ENCODE measurements at regions not wholly inside any gene's neighbourhood (a gene's known extent, or its start where the extent isn't known, plus 50 kb on each side); places are given as distances from the start of the nearest gene placed in this dataset.

GRCh38 chr9:113794721-113795120, 81.4 kb upstream of the ZNF618 start:
- no peaks in the 10 kb centered on the region for H3K36me3 ChIP-seq (ENCODE audit: insufficient read depth, low read length)
- H3K9ac ChIP-seq (ENCODE audit: low read length), result no peak overlapping the region
- H3F3A ChIP-seq (ENCODE audit: insufficient read depth, low read length, poor library complexity, severe bottlenecking), result no peaks in the 10 kb centered on the region
- H3K9me3 ChIP-seq (ENCODE audit: low read length), result no peaks in the 10 kb centered on the region
- H3K27ac ChIP-seq (ENCODE audit: low read length), result no peak overlapping the region
- H3K27me3 ChIP-seq (ENCODE audit: insufficient read depth, low read depth, low read length), result no peaks in the 10 kb centered on the region
- no peaks in the 10 kb centered on the region for H3K9me2 ChIP-seq (ENCODE audit: insufficient read depth, low read length)
- no peaks in the 10 kb centered on the region for H3K79me2 ChIP-seq (replicated peaks; ENCODE audit: insufficient read depth, low read length)
- H3K4me3 ChIP-seq (ENCODE audit: low read length), result no peak overlapping the region
- TF ChIP-seq EP300 (conservative IDR thresholded peaks at IDR 0.05; ENCODE audit: poor library complexity, severe bottlenecking) (no peak), POLR2AphosphoS5 (IDR thresholded peaks at IDR 0.05) (no peak), MXI1 (conservative IDR thresholded peaks at IDR 0.05; ENCODE audit: poor library complexity, severe bottlenecking) (no peak), EZH2 (IDR thresholded peaks at IDR 0.05; ENCODE audit: borderline replicate concordance, insufficient read depth, low read length, poor library complexity, severe bottlenecking) (no peak)
- no peaks in the 10 kb centered on the region for H4K20me1 ChIP-seq (ENCODE audit: insufficient read depth)
- H3K4me2 ChIP-seq (ENCODE audit: low read length), result no peak overlapping the region
- no peak overlapping the region for H2AFZ ChIP-seq (ENCODE audit: low read depth, low read length)

DNA sequence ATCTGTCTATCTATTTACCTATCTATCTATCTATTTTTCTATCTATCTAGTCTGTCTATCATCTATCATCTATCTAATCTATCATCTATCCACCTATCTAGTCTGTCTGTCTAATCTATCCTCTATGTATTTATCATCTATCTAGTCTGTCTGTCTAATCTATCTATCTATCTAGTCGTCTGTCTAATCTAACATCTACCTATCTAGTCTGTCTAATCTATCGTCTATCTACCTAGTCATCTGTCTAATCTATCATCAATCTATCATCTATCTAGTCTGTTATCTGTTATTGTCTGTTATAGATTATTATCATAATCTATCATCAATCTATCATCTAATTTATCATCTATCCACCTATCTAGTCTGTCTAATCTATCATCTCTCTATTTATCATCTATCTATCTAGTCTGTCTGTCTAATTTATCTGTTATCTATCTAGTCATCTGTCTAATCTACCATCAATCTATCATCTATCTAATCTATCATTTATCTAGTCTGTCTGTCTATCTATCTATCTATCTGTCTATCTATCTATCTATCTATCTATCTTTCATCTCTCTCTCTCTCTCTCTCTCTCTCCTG, 80.2 kb upstream of the ZNF618 start:
- H3K9me2 ChIP-seq (ENCODE audit: insufficient read depth, low read length), result no peaks in the 10 kb centered on the region
- H3K36me3 ChIP-seq (ENCODE audit: insufficient read depth, low read length), result no peaks in the 10 kb centered on the region
- H3K27me3 ChIP-seq (ENCODE audit: insufficient read depth, low read depth, low read length), result no peaks in the 10 kb centered on the region
- no peak overlapping the region for H3K4me2 ChIP-seq (ENCODE audit: low read length)
- no peaks in the 10 kb centered on the region for H3K79me2 ChIP-seq (replicated peaks; ENCODE audit: insufficient read depth, low read length)
- TF ChIP-seq EP300 (conservative IDR thresholded peaks at IDR 0.05; ENCODE audit: poor library complexity, severe bottlenecking) (no peak), SMC3 (conservative IDR thresholded peaks at IDR 0.05; ENCODE audit: poor library complexity) (no peak), POLR2AphosphoS5 (IDR thresholded peaks at IDR 0.05) (no peak), MXI1 (conservative IDR thresholded peaks at IDR 0.05; ENCODE audit: poor library complexity, severe bottlenecking) (no peak), CTCF (IDR thresholded peaks at IDR 0.05; ENCODE audit: poor library complexity, severe bottlenecking) (no peak), EZH2 (IDR thresholded peaks at IDR 0.05; ENCODE audit: borderline replicate concordance, insufficient read depth, low read length, poor library complexity, severe bottlenecking) (no peak), RAD21 (conservative IDR thresholded peaks at IDR 0.05) (no peak), TAF1 (IDR thresholded peaks at IDR 0.05; ENCODE audit: low read depth) (no peak)
- TF ChIP-seq, protein P1, sequence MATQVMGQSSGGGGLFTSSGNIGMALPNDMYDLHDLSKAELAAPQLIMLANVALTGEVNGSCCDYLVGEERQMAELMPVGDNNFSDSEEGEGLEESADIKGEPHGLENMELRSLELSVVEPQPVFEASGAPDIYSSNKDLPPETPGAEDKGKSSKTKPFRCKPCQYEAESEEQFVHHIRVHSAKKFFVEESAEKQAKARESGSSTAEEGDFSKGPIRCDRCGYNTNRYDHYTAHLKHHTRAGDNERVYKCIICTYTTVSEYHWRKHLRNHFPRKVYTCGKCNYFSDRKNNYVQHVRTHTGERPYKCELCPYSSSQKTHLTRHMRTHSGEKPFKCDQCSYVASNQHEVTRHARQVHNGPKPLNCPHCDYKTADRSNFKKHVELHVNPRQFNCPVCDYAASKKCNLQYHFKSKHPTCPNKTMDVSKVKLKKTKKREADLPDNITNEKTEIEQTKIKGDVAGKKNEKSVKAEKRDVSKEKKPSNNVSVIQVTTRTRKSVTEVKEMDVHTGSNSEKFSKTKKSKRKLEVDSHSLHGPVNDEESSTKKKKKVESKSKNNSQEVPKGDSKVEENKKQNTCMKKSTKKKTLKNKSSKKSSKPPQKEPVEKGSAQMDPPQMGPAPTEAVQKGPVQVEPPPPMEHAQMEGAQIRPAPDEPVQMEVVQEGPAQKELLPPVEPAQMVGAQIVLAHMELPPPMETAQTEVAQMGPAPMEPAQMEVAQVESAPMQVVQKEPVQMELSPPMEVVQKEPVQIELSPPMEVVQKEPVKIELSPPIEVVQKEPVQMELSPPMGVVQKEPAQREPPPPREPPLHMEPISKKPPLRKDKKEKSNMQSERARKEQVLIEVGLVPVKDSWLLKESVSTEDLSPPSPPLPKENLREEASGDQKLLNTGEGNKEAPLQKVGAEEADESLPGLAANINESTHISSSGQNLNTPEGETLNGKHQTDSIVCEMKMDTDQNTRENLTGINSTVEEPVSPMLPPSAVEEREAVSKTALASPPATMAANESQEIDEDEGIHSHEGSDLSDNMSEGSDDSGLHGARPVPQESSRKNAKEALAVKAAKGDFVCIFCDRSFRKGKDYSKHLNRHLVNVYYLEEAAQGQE (IDR thresholded peaks at IDR 0.05; ENCODE audit: borderline replicate concordance), result no peak
- no peaks in the 10 kb centered on the region for H4K20me1 ChIP-seq (ENCODE audit: insufficient read depth)
- H3K9ac ChIP-seq (ENCODE audit: low read length), result no peak overlapping the region
- no peak overlapping the region for H3K4me3 ChIP-seq (ENCODE audit: low read length)
- H3K9me3 ChIP-seq (ENCODE audit: low read length), result no peaks in the 10 kb centered on the region
- H2AFZ ChIP-seq (ENCODE audit: low read depth, low read length), result no peak overlapping the region
- H3K27ac ChIP-seq (ENCODE audit: low read length), result no peak overlapping the region
- H3F3A ChIP-seq (ENCODE audit: insufficient read depth, low read length, poor library complexity, severe bottlenecking), result no peaks in the 10 kb centered on the region

Data from neural cell (in vitro differentiated cells).